Stimulated activated CD4-positive, alpha-beta T cell treated with anti-CD3 and anti-CD28 coated beads, Interleukin-4, amount 100 ng/mL, for 4 hours (primary cell): ENCODE measurements at regions not wholly inside any gene's neighbourhood (a gene's known extent, or its start where the extent isn't known, plus 50 kb on each side); places are given as distances from the start of the nearest gene placed in this dataset.
"Not testable (repeated sequence)": the region's sequence is repeated elsewhere in the genome, so short reads cannot be mapped to it uniquely, and the experiment has no call there.

Source experiments
- DNase-seq, 2 experiments: peaks; one replicate each; pipeline ENCODE4 v3.0.0-alpha.2; 2020

DNA sequence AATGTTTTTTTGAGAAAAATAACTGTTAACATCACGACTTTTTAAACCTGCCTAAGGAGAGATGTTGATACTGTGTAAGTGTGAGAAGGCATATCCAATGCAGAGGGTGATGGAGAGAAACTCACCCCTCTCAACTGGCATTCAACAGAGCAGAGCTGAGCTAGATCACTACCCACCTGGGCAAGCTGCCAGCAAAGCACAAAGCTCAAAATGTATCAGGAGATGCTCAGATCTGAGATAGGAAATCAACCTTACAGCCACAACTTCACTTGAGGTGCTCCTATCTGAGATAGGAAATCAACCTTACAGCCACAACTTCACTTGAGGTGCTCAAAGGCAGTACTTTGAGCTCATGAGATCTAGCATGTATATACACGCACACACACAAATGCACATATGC is 151.5 kb upstream of the PDE1C start:
- DNase-seq: no peak

- no peak for DNase-seq
Observed at GRCh38 chr7:32221056-32221455, 150.8 kb upstream of the PDE1C start.

DNA sequence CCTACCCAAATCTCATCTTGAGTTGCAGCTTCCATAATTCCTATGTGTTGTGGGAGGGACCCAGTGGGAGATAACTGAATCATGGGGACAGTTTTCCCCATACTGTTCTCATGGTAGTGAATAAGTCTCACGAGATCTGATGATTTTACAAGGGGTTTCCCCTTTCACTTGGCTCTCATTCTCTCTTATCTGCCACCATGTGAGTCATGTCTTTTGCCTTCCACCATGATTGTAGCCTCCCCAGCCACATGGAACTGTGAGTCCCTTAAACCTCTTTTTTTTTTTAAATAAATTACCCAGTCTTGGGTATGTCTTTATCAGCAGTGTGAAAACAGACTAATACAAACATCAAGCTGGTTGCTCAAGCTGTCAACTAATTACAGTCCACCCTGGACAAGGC is 149.6 kb upstream of the PDE1C start:
- DNase-seq: not testable (repeated sequence)

GRCh38 chr7:32219416-32219815 is 149.2 kb upstream of the PDE1C start:
- DNase-seq: no peak

DNA sequence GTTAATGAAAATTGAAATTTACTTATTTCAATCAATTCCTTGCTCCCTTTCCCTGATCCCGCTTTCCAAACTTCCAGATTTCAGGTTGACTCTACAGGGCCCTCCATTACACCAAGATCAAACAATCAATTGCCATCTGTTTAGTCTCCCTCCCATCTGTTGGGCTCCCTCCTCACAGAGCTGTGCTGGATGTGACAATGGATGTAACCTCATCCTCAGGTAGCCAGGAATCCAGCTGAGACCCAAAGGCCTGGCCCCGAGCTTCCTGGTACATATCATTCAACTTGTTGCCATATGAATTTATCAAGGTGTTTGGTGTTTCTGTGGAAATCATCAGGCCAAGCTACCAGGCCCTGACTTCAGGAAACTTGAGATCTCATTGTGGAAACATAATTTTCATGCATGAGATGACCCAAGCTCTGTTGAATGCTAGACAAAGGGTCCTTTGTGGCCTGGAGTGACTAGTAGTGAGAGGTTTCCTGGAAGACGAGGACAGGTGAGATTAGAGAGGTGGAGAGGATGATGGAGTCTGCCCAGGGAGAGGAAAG is 148.6 kb upstream of the PDE1C start:
- no peak for DNase-seq

GRCh38 chr7:32218154-32218467 is 147.9 kb upstream of the PDE1C start:
- DNase-seq: no peak

DNA sequence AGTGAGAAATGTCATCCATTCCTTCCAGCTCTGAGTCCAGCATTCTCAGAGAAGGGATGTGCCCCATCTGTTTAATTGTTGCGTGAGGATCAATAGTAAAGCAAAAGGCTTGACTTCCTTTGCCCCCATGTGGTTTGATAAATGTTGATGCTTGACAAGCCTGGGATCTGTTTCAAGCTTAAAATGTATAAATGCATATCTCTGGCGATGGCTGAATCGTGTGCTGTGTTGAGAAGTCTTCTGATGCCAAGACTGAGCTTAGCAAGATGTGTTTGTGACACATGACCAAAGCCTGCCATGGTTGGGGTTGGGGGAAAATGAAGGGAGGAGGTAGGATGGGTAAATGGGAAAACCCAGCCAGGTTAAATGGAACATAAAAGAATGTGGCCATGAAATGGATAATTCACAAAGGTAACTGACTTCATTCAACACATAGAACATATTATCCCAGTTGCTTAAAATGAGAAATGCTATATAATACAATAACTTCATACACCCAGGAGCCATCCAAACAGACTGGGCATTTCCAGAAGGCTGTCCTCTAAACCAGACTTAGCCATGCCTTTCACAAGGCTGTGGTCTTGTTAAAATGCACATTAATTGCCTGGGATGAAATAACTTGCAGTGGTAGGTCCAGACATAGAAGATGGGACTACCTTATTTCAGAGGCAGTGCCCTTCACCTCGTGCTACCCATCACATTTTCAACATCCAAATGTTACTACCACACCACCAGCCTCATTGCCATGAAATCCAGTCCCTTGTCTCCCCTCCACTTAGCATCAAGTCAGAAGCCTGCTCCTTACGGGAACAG is 147.3 kb upstream of the PDE1C start:
- DNase-seq: no peak

GRCh38 chr7:32216759-32217158 is 146.6 kb upstream of the PDE1C start:
- DNase-seq: no peak

DNA sequence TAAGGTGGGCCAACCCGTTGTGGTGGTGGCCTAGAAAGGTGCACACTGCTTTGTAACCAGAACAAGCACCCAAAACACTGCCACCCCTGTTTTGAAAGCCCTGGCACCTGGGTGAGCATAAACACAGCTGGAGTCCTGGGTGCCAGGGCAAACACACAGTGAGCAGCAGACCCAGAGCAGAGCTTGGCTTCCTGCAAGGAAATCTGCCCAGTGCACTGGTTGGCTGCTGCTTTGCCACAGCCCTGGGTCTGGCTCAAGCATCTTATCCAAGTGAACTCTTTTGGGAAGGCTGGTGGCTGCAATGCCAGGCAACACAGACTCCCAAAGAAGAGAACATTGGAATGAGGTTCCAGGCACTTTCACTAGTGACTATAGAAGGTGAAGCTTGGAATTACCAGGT is 145.5 kb upstream of the PDE1C start:
- no peak for DNase-seq

DNA sequence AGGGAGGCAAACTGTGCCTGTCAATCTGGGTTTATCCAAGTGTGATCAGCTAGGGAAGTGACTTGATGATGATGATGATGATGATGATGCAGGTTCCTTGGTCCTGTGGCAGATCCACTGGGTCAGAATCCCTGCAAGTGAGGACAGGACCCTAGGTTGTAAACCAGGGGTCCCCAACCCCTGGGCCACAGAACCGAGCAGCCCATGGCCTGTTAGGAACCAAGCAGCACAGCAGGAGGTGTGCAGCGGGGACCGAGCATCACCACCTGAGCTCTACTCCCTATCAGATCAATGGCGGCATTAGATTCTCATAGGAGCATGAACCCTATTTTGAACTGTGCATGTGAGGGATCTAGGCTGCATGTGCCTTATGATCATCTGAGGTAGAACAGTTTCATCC is 144.7 kb upstream of the PDE1C start:
- no peak for DNase-seq

- DNase-seq: no peak
Observed at GRCh38 chr7:32212321-32212720, 142.1 kb upstream of the PDE1C start.

- no peak for DNase-seq
Observed at GRCh38 chr7:32206987-32207386, 136.8 kb upstream of the PDE1C start.

- DNase-seq: no peak
Observed at GRCh38 chr7:32206488-32206887, 136.3 kb upstream of the PDE1C start.

DNA sequence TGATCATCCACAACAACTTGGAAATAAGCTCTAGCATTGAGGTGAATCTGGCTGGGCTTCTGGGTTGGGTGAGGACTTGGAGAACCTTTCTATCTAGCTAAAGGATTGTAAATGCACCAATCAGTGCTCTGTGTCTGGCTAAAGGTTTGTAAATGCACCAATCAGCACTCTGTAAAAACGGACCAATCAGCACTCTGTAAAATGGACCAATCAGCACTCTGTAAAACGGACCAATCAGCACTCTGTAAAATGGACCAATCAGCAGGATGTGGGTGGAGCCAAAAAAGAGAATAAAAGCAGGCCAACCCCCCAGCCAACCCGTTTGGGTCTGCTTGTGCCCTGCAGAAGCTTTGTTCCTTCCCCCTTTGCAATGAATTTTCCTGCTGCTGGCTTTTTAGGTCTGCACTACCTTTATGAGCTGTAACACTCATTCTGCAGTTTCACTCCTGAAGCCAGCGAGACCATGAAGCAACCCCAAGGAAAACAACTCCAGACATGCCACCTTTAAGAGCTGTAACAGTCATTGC is 135.2 kb upstream of the PDE1C start:
- DNase-seq: not testable (repeated sequence)

- DNase-seq: no peak
Observed at GRCh38 chr7:32204361-32205018, 134.3 kb upstream of the PDE1C start.

DNA sequence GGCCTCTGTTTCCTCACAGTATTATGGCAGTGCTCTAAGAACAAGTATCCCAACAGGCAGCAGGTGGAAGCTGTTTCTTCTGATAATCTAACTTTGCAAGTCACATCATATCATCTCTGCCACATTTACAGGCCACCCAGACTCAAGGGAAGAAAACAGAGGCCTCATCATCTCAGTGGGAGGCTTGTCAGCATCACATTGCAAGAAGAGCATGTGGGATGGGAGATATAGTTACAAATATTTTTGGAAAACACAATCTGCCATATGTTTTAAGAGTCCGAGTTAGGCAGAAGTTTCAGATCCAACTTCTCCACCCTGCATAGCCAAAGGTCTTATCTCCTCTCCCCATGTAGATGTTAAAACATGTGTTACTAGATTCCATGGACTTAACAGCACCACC is 130.4 kb upstream of the PDE1C start:
- no peak for DNase-seq

DNA sequence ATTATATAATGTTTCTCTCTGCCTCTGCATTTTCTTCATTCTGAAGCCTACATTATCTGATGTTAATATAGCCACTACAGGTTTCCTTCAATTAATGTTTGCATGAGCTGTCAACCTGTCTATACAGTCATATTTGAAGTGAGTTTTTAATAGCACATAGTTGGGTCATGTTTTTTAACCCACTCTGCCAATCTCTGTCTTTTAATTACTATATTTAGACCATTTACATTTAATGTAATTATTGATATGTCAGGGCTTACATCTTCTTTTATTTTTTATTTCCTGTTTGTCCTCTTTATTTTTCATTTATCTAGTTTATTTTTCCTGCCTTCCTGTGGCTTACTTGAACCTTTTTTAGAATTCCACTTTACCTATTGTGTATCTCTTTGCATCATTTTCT is 124.3 kb upstream of the PDE1C start:
- no peak for DNase-seq

GRCh38 chr7:32191305-32191704 is 121.1 kb upstream of the PDE1C start:
- no peak for DNase-seq

DNA sequence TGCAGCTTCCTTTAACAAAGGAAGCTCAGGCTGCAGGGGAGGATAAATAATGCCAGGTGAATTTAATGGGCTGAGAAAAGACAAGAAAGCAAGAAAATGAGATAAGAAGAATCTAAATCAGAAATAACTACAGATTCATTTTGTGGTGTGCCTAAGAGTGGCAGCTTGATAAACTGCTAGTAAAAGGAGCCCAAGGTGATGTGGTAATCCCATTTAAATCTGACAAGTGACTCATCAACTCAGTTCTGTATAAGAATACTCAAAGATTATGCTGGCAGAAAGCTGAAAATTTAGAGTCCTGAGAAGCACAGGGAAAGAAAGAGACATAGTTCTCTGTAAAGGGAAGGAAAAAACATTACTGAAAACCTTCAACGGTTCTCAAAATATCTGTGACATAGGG is 109.4 kb upstream of the PDE1C start:
- no peak for DNase-seq

- no peak for DNase-seq
Observed at GRCh38 chr7:32178677-32179366, 108.6 kb upstream of the PDE1C start.

DNA sequence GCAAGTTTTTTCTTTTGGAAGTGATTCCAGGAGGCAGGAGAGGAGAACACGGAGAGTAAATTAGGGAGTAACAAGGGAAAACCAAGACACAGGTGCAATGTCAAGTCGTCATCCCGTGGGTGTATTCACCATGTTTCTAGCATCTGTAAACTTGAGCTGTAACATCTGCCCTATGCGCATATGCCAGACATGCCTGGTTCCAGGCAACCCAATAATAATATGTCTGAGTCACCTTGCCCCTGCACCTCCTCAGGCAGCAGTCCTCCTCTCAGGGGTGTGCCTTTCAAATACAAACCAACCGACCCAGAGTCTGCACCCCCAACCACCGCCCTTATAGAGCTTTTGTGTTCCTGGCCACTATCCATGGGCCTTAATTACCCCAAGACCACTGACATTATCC is 107.0 kb upstream of the PDE1C start:
- DNase-seq: no peak

- DNase-seq: no peak
Observed at GRCh38 chr7:32175099-32175498, 104.9 kb upstream of the PDE1C start.

GRCh38 chr7:32171248-32171647 is 101.0 kb upstream of the PDE1C start:
- no peak for DNase-seq

DNA sequence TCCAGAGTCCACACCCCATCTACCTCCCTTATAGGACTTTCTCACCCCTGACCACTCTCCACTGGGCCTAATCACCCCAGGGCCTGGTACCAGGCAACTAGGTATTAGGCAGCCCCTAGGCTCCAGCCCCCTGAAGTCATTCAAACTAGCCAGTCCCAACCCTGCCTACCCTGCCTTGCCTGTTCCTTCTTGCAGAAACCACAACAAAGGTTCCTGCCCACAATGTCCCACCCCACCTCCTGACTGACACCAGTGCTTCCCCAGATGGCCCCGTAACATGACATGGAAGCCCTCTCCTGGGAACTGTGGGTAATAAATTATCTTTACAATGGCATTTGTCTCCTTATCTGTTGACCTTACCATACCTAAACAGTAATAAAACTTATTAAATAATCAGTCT is 100.6 kb upstream of the PDE1C start:
- no peak for DNase-seq
